Trophoblast cell (in vitro differentiated cells and primary cell): ENCODE measurements at regions not wholly inside any gene's neighbourhood (a gene's known extent, or its start where the extent isn't known, plus 50 kb on each side); places are given as distances from the start of the nearest gene placed in this dataset.

Source experiments
- DNase-seq, 2 donors: peaks; one replicate each; pipeline ENCODE4 v3.0.0-alpha.2; 2016
- H2AFZ ChIP-seq: 2 replicates; pipeline ENCODE4 v1.6.1; 2013; ENCODE audit warnings: low read length, moderate library complexity, mild to moderate bottlenecking; ENCODE audit not compliant: insufficient read depth, poor library complexity
- H2AK5ac ChIP-seq: 2 replicates; pipeline ENCODE4 v1.6.1; 2013; ENCODE audit warnings: mild to moderate bottlenecking, low read length
- H2BK120ac ChIP-seq: 2 replicates; pipeline ENCODE4 v1.6.1; 2013; ENCODE audit warnings: low read length, mild to moderate bottlenecking, moderate library complexity; ENCODE audit not compliant: insufficient read depth, poor library complexity
- H2BK12ac ChIP-seq: 2 replicates; pipeline ENCODE4 v1.6.1; 2013; ENCODE audit warnings: mild to moderate bottlenecking, low read length, moderate library complexity
- H2BK5ac ChIP-seq: 2 replicates; pipeline ENCODE4 v1.6.1; 2013; ENCODE audit warnings: low read length, low read depth, moderate library complexity, mild to moderate bottlenecking; ENCODE audit not compliant: poor library complexity
- H3K14ac ChIP-seq: 2 replicates; pipeline ENCODE4 v1.6.1; 2013; ENCODE audit warnings: mild to moderate bottlenecking, low read length
- H3K18ac ChIP-seq: 2 replicates; pipeline ENCODE4 v1.6.1; 2013; ENCODE audit warnings: mild to moderate bottlenecking, low read length
- H3K23ac ChIP-seq: 2 replicates; pipeline ENCODE4 v1.6.1; 2013; ENCODE audit warnings: low read length
- H3K27ac ChIP-seq: 2 replicates; pipeline ENCODE4 v1.5.1; 2013; ENCODE audit warnings: low read depth, mild to moderate bottlenecking, inconsistent platforms, low read length, moderate library complexity
- H3K27me3 ChIP-seq: 2 replicates; pipeline ENCODE4 v1.6.1; 2013; ENCODE audit warnings: inconsistent platforms, mild to moderate bottlenecking, low read length, moderate library complexity; ENCODE audit not compliant: insufficient read depth
- H3K36me3 ChIP-seq, 2 experiments: 1 replicate in 1 of 2; 2 replicates in 1 of 2; pipeline ENCODE4 v1.6.1; 2013; ENCODE audit warnings: low read length in 2 of 2, mild to moderate bottlenecking in 2 of 2, moderate library complexity in 1 of 2; ENCODE audit not compliant: insufficient read depth in 2 of 2, control insufficient read depth in 1 of 2
- H3K4ac ChIP-seq: 2 replicates; pipeline ENCODE4 v1.6.1; 2013; ENCODE audit warnings: low read depth, mild to moderate bottlenecking, low read length, moderate library complexity
- H3K4me1 ChIP-seq, 2 experiments: 1 replicate in 1 of 2; 2 replicates in 1 of 2; pipeline ENCODE4 v1.6.1; 2013; ENCODE audit warnings: low read length in 2 of 2, mild to moderate bottlenecking in 2 of 2, moderate library complexity in 1 of 2; ENCODE audit not compliant: insufficient read depth in 2 of 2, control insufficient read depth in 1 of 2
- H3K4me2 ChIP-seq: 2 replicates; pipeline ENCODE4 v1.6.1; 2013; ENCODE audit warnings: inconsistent platforms, mild to moderate bottlenecking, low read length, moderate library complexity
- H3K4me3 ChIP-seq: 2 replicates; pipeline ENCODE4 v1.5.1; 2013; ENCODE audit warnings: mild to moderate bottlenecking, low read depth, low read length, inconsistent platforms
- H3K79me1 ChIP-seq: one replicate; pipeline ENCODE4 v1.6.1; 2013; ENCODE audit warnings: low read length
- H3K79me2 ChIP-seq: 2 replicates; pipeline ENCODE4 v1.6.1; 2013; ENCODE audit warnings: low read length, mild to moderate bottlenecking; ENCODE audit not compliant: control insufficient read depth, insufficient read depth, poor library complexity
- H3K9ac ChIP-seq: 2 replicates; pipeline ENCODE4 v1.6.1; 2013; ENCODE audit warnings: mild to moderate bottlenecking, low read length
- H3K9me3 ChIP-seq: 2 replicates; pipeline ENCODE4 v1.6.1; 2013; ENCODE audit warnings: low read depth, mild to moderate bottlenecking, control low read depth, inconsistent platforms, low read length; ENCODE audit not compliant: insufficient read depth
- H4K12ac ChIP-seq: 2 replicates; pipeline ENCODE4 v1.6.1; 2013; ENCODE audit warnings: low read depth, mild to moderate bottlenecking, low read length, moderate library complexity
- H4K8ac ChIP-seq: 2 replicates; pipeline ENCODE4 v1.6.1; 2013; ENCODE audit warnings: low read depth, mild to moderate bottlenecking, low read length, moderate library complexity
- H4K91ac ChIP-seq: one replicate; pipeline ENCODE4 v1.6.1; 2013; ENCODE audit warnings: low read depth, mild to moderate bottlenecking, low read length, moderate library complexity
- WGBS: extraction: QIAGEN DNeasy Blood & Tissue Kit; methylation state at CpG from one replicate; pipeline ENCODE4 v1.1.7; 2013; ENCODE audit warnings: missing lambda C conversion rate; ENCODE audit not compliant: insufficient read length, insufficient coverage; ENCODE audit errors: extremely low coverage; 5-methylcytosine and 5-hydroxymethylcytosine counted together

- Histone ChIP-seq H3K9ac (no peak overlapping the region), H4K12ac (no peak overlapping the region), H3K27me3 (no peaks in the 10 kb centered on the region), H3K14ac (no peak overlapping the region), H4K91ac (no peak overlapping the region), H3K79me1 (peaks cover 9% of the 10 kb centered on the region), H3K4me3 (no peak overlapping the region), H2AFZ (no peak overlapping the region), H3K4ac (no peak overlapping the region), H2AK5ac (no peak overlapping the region), H3K4me1 (peaks cover 20 to 34% of the 10 kb centered on the region in 2 experiments), H3K27ac (no peak overlapping the region), H2BK120ac (no peak overlapping the region), H3K79me2 (no peaks in the 10 kb centered on the region), H2BK5ac (no peak overlapping the region), H3K18ac (no peak overlapping the region), H4K8ac (no peak overlapping the region), H3K9me3 (no peaks in the 10 kb centered on the region), H3K23ac (no peak overlapping the region), H3K36me3 (no peaks in the 10 kb centered on the region), H3K4me2 (no peak overlapping the region), H2BK12ac (peak overlapping the region; percentile 15)
- no CpG with 5 or more reads among the region's 4 CpGs for WGBS
- DNase-seq, result no peak
Observed at GRCh38 chr17:72468841-72469240, 348.0 kb downstream of the SOX9 start.

DNA sequence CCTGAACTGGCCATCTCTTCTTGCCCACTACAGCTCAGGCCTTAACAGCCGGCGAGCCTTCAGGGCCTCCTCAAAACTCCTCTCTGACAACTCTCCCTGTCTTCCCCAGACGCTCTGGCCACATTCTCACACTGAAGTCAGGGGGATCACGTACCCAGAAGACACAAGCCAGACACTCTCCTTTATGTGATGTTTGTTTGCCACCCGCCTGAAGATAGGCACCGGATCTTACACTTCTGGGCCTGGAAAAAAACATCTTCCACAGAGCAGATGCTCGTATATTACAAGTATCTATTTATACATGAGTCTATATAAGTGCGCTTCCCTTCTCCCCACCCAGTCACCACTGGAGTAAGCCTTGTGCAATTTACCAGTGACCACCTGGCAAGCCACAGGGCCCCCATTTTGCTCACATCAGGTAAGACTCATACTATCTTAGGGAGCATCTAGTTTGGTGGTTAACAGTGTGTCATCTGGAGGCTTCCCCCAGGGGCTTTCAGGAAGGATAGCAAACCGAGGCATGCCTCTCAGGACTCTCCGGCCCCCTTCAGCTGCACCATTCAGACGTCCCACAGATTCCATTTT, 349.4 kb downstream of the SOX9 start:
- Histone ChIP-seq H2BK12ac (peak overlapping the region; percentile 10), H3K4me3 (no peak overlapping the region), H2AK5ac (peak overlapping the region; percentile 32), H3K4me1 (peaks cover 20 to 30% of the 10 kb centered on the region in 2 experiments), H3K23ac (no peak overlapping the region), H2BK5ac (no peak overlapping the region), H2BK120ac (peak overlapping the region; percentile 2), H4K8ac (no peak overlapping the region), H4K12ac (no peak overlapping the region), H3K9me3 (no peaks in the 10 kb centered on the region), H3K79me2 (no peaks in the 10 kb centered on the region), H3K4me2 (no peak overlapping the region), H2AFZ (no peak overlapping the region), H3K4ac (no peak overlapping the region), H3K9ac (no peak overlapping the region), H3K14ac (no peak overlapping the region), H3K18ac (no peak overlapping the region), H4K91ac (peak overlapping the region; percentile 67), H3K27ac (no peak overlapping the region), H3K36me3 (no peaks in the 10 kb centered on the region), H3K27me3 (no peaks in the 10 kb centered on the region), H3K79me1 (peaks cover 8% of the 10 kb centered on the region)
- no CpG with 5 or more reads among the region's 11 CpGs for WGBS
- no peak for DNase-seq

- WGBS, result no CpG with 5 or more reads among the region's 2 CpGs
- no peak overlapping the region for H2AFZ ChIP-seq
Observed at GRCh38 chr17:72470734-72471133, 349.9 kb downstream of the SOX9 start.

GRCh38 chr17:72471296-72471695, 350.5 kb downstream of the SOX9 start:
- H3K4me3 ChIP-seq, result no peak overlapping the region
- H3K27ac ChIP-seq, result no peak overlapping the region
- H2BK120ac ChIP-seq, result no peak overlapping the region
- no peak overlapping the region for H4K91ac ChIP-seq
- H3K23ac ChIP-seq, result no peak overlapping the region
- no peak overlapping the region for H2BK5ac ChIP-seq
- no peak overlapping the region for H3K18ac ChIP-seq
- H4K8ac ChIP-seq, result no peak overlapping the region
- H4K12ac ChIP-seq, result no peak overlapping the region
- DNase-seq, result no peak
- no peak overlapping the region for H3K4ac ChIP-seq
- no peaks in the 10 kb centered on the region for H3K36me3 ChIP-seq
- WGBS, result no CpG with 5 or more reads among the region's 3 CpGs
- no peak overlapping the region for H2AFZ ChIP-seq
- H3K14ac ChIP-seq, result no peak overlapping the region
- no peak overlapping the region for H3K9ac ChIP-seq
- peaks cover 5% of the 10 kb centered on the region for H3K79me1 ChIP-seq
- no peaks in the 10 kb centered on the region for H3K79me2 ChIP-seq
- no peaks in the 10 kb centered on the region for H3K27me3 ChIP-seq
- H3K4me2 ChIP-seq, result no peak overlapping the region
- no peak overlapping the region for H2AK5ac ChIP-seq
- no peak overlapping the region for H2BK12ac ChIP-seq
- peaks cover 14 to 21% of the 10 kb centered on the region in 2 experiments for H3K4me1 ChIP-seq
- H3K9me3 ChIP-seq, result no peaks in the 10 kb centered on the region

More at GRCh38 chr17:72470734-72471133, 349.9 kb downstream of the SOX9 start:
- Histone ChIP-seq H3K79me2 (no peaks in the 10 kb centered on the region), H2AK5ac (no peak overlapping the region), H3K18ac (no peak overlapping the region), H3K23ac (no peak overlapping the region), H4K12ac (no peak overlapping the region), H3K4me3 (no peak overlapping the region), H2BK12ac (no peak overlapping the region), H2BK5ac (no peak overlapping the region), H3K4me2 (no peak overlapping the region), H3K79me1 (peaks cover 7% of the 10 kb centered on the region), H3K27me3 (no peaks in the 10 kb centered on the region), H3K4ac (no peak overlapping the region), H3K9ac (no peak overlapping the region), H3K36me3 (no peaks in the 10 kb centered on the region), H3K27ac (no peak overlapping the region), H3K9me3 (no peaks in the 10 kb centered on the region), H4K91ac (no peak overlapping the region), H3K14ac (no peak overlapping the region), H3K4me1 (peaks cover 16 to 25% of the 10 kb centered on the region in 2 experiments), H2BK120ac (no peak overlapping the region), H4K8ac (no peak overlapping the region)
- no peak for DNase-seq
